ENCODE measurements at regions not wholly inside any gene's neighbourhood (a gene's known extent, or its start where the extent isn't known, plus 50 kb on each side); places are given as distances from the start of the nearest gene placed in this dataset.

GRCh38 chr7:55304018-55304762, 60.9 kb upstream of the LANCL2 start:
- no peak for DNase-seq (ENCODE audit: extremely low read depth, low read depth)
- no peak for TF ChIP-seq CTCF (IDR thresholded peaks at IDR 0.05; ENCODE audit: low read depth, low read length)

GRCh38 chr7:55305135-55305534, 60.0 kb upstream of the LANCL2 start:
- DNase-seq (ENCODE audit: extremely low read depth, low read depth): no peak

DNA sequence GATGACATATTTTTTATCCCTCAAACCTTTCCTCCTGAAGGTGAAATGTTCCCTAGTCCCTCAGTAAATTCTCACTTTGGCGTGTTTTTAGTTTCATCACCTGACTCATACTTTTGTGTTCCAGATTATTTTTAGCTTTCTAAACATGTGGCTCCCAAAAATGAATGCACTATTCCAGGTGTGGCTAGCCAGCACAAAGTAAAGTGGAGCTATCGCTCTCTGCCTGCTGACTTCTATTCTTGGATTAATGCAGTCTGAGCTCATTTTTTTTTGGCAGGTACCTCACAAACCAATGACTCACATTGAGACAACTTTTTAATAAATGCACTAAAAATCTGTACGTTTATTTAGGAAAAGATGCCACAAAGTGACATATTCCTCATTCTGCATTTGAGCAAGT, 58.8 kb upstream of the LANCL2 start:
- TF ChIP-seq CTCF (IDR thresholded peaks at IDR 0.05; ENCODE audit: low read depth, low read length): no peak
- no peak for DNase-seq (ENCODE audit: extremely low read depth, low read depth)

More at GRCh38 chr7:55305135-55305534, 60.0 kb upstream of the LANCL2 start:
- TF ChIP-seq CTCF (IDR thresholded peaks at IDR 0.05; ENCODE audit: low read depth, low read length): no peak

DNA sequence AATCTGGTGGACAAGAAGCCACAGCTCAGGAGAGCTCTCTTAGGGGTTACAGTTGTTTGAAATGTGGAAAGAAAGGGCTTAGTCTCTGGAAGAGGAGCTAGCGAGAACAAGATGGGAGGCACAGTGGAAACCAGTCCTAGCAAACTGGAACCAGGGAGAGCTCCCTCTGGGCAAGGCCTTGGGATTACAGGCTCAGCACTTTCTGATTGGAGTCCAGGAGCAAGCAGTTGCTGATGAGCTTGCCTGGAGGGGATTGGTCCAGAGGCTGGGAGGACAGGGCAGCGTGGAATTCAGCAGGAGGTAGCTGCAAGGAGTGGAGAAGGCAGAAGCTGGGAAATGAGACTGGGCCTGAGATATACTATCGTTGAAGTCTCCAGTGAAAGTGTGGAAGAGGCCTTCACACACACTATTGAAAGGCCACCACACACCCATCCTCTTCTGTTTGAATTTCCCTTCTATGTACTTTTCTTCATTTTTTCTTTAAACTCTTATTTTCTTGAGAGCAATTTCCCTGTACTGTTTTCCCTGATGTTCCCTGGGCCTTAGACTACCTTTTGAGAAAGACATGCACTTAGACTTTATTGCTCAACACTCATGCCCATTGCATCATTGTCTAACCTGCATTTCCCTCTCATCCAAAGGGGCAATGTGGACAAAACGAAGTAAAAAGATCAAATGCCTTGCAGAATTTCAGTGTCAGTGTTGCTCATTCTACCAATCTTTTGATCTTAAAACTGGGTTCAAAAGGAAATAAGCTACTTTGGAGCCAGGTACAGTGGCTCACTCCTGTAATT, 57.8 kb upstream of the LANCL2 start:
- DNase-seq (ENCODE audit: extremely low read depth, low read depth): no peak
- TF ChIP-seq CTCF (IDR thresholded peaks at IDR 0.05; ENCODE audit: low read depth, low read length): no peak; the same call in 1 of the 2 replicates

DNA sequence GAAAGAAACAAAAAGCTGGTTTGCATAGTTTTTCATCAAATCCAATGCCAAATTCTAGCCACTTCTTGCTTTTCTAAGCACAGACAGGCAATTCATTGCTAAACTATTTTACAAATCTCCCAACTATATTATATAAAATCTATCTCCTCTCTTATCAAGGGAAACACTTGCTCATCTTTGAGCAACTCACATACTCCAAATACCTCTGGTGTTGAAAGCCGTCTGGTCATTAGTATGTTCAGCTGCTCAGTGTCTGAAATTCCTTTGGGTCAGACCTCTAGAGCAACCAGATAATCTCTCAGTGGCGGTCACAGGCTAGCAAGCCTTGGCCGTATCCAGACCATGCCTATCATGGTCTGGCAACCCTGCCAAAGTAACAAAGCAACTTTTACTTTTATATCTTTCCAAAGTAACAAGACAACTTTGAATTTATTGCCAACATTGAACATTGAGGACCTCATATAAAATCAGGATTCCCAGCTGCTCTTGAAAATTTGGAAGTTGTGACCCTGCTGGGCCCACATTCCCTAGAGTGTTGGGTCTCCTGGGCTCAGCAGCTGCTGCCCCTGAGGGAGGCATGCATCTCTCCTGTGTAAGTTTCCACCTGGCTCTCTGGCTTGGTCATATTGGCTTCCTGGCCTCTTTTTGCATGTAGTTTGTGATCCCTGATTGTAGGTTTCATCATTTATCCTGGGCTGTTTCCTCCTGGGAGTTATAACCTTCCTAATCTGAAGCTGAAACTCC, 56.8 kb upstream of the LANCL2 start:
- no peak for TF ChIP-seq CTCF (IDR thresholded peaks at IDR 0.05; ENCODE audit: low read depth, low read length)
- peak; percentile 27 for DNase-seq (ENCODE audit: extremely low read depth, low read depth)

GRCh38 chr7:55309040-55309991, 55.8 kb upstream of the LANCL2 start:
- no peak for TF ChIP-seq CTCF (IDR thresholded peaks at IDR 0.05; ENCODE audit: low read depth, low read length)
- no peak for DNase-seq (ENCODE audit: extremely low read depth, low read depth)

Data from AG09319 (cell line).